ENCODE measurements at regions not wholly inside any gene's neighbourhood (a gene's known extent, or its start where the extent isn't known, plus 50 kb on each side); places are given as distances from the start of the nearest gene placed in this dataset.

GRCh38 chr1:219755234-219755633, 142.3 kb upstream of the ZC3H11B start:
- 89 to 91% methylated on average over 3 of the region's 3 CpGs for WGBS, 2 donors (ENCODE audit: low coverage in 1 of 2)
- H3K4me3 ChIP-seq, result no peak overlapping the region
- H3K36me3 ChIP-seq, result no peaks in the 10 kb centered on the region
- no peaks in the 10 kb centered on the region for H3K27me3 ChIP-seq
- no peaks in the 10 kb centered on the region for H3K4me1 ChIP-seq
- ATAC-seq, result no peak
- H3K9me3 ChIP-seq, result no peaks in the 10 kb centered on the region
- no peak overlapping the region for H3K27ac ChIP-seq
- no peak for TF ChIP-seq POLR2AphosphoS5 (IDR thresholded peaks at IDR 0.05)
- TF ChIP-seq CTCF (IDR thresholded peaks at IDR 0.05), result no peak

- no peak for TF ChIP-seq POLR2A (IDR thresholded peaks at IDR 0.05)
- TF ChIP-seq EP300 (IDR thresholded peaks at IDR 0.05), result no peak
- TF ChIP-seq CTCF (IDR thresholded peaks at IDR 0.05), result no peak
- no peak for TF ChIP-seq POLR2AphosphoS5 (IDR thresholded peaks at IDR 0.05)
- 67 to 72% methylated on average over 2 of the region's 2 CpGs for WGBS, 2 donors (ENCODE audit: low coverage in 1 of 2)
- H3K27ac ChIP-seq, result no peak overlapping the region
Observed at GRCh38 chr1:219754767-219755166, 141.9 kb upstream of the ZC3H11B start.

GRCh38 chr1:219753914-219754313, 141.0 kb upstream of the ZC3H11B start:
- Histone ChIP-seq H3K9me3 (no peaks in the 10 kb centered on the region), H3K4me3 (no peak overlapping the region), H3K27ac (no peak overlapping the region), H3K4me1 (no peaks in the 10 kb centered on the region), H3K36me3 (no peaks in the 10 kb centered on the region), H3K27me3 (no peaks in the 10 kb centered on the region)
- ATAC-seq, result no peak
- TF ChIP-seq POLR2A (IDR thresholded peaks at IDR 0.05), result no peak
- no peak for TF ChIP-seq EP300 (IDR thresholded peaks at IDR 0.05)
- TF ChIP-seq POLR2AphosphoS5 (IDR thresholded peaks at IDR 0.05), result no peak
- no peak for TF ChIP-seq CTCF (IDR thresholded peaks at IDR 0.05)
- WGBS, 2 donors (ENCODE audit: low coverage in 1 of 2), result 20 to 30% methylated on average over 4 of the region's 4 CpGs

More at GRCh38 chr1:219754767-219755166, 141.9 kb upstream of the ZC3H11B start:
- no peaks in the 10 kb centered on the region for H3K4me1 ChIP-seq
- H3K4me3 ChIP-seq, result no peak overlapping the region
- H3K36me3 ChIP-seq, result no peaks in the 10 kb centered on the region
- H3K27me3 ChIP-seq, result no peaks in the 10 kb centered on the region
- no peak for ATAC-seq
- H3K9me3 ChIP-seq, result no peaks in the 10 kb centered on the region

GRCh38 chr1:219752645-219753044, 139.7 kb upstream of the ZC3H11B start:
- Histone ChIP-seq H3K36me3 (no peaks in the 10 kb centered on the region), H3K4me3 (no peak overlapping the region), H3K27me3 (no peaks in the 10 kb centered on the region), H3K27ac (no peak overlapping the region), H3K4me1 (no peaks in the 10 kb centered on the region), H3K9me3 (no peaks in the 10 kb centered on the region)
- ATAC-seq, result no peak
- WGBS, 2 donors (ENCODE audit: low coverage in 1 of 2), result 0 to 29% methylated on average over 1 of the region's 1 CpG
- TF ChIP-seq POLR2AphosphoS5 (IDR thresholded peaks at IDR 0.05) (no peak), EP300 (IDR thresholded peaks at IDR 0.05) (no peak), CTCF (IDR thresholded peaks at IDR 0.05) (no peak)

- Histone ChIP-seq H3K27ac (no peak overlapping the region), H3K4me1 (no peaks in the 10 kb centered on the region), H3K9me3 (no peaks in the 10 kb centered on the region), H3K36me3 (no peaks in the 10 kb centered on the region), H3K27me3 (no peaks in the 10 kb centered on the region), H3K4me3 (no peak overlapping the region)
- no peak for ATAC-seq
- TF ChIP-seq POLR2A (IDR thresholded peaks at IDR 0.05), result no peak
- no peak for TF ChIP-seq POLR2AphosphoS5 (IDR thresholded peaks at IDR 0.05)
- TF ChIP-seq CTCF (IDR thresholded peaks at IDR 0.05), result no peak
- no peak for TF ChIP-seq EP300 (IDR thresholded peaks at IDR 0.05)
Observed at GRCh38 chr1:219751870-219752507, 139.1 kb upstream of the ZC3H11B start.

Measured in gastroesophageal sphincter (tissue), 4 donors.